GM19463 (cell line): ENCODE measurements at regions not wholly inside any gene's neighbourhood (a gene's known extent, or its start where the extent isn't known, plus 50 kb on each side); places are given as distances from the start of the nearest gene placed in this dataset.

Source experiments
- ATAC-seq: cut with Tn5 transposase; IDR thresholded peaks from one replicate; pipeline ENCODE4 v1.9.1; 2021; ENCODE audit warnings: mild to moderate bottlenecking, moderate library complexity; ENCODE audit not compliant: unreplicated experiment

- ATAC-seq: peak; percentile 65
These were observed 106.2 kb upstream of the NAV3 start for GRCh38 chr12:77724367-77724957.

GRCh38 chr12:77723308-77723707, 107.4 kb upstream of the NAV3 start:
- no peak for ATAC-seq

DNA sequence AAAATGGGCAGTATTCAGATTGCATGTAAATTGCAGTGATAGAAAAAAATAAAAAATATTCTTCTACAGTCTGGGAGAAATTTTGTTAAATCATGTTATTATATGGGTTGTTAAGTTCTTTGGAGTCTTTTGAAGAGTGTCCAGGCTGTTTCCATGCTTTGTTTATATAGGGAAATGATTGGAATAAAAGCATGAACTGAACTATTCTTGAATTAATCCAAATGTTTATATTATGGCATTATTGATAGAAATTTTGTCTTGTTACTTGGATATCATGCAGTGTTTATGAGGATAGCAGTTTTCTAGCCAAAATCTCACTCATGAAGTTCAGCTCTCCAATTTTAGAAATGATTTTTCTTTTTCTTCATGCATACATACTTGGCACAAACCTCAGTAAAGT, 108.2 kb upstream of the NAV3 start:
- ATAC-seq: no peak

DNA sequence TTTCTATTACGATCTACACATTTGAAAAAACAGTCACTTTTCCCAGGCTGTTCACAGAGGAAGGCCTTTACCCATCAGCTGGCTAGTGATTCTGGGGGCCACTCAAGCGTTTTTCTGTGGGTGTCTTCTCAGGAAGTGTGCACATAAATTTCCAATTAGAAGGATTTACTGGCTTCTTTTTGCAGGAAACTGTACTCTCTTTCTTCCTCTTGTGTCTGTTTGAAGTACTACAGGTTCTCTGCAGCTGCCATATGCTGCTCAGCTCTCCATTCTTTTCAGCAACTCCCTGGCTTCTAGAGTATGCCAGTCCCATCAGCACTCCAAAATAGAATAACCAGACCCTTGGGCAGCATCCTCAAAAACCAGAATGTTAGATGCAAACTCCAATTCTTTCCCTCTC, 110.4 kb upstream of the NAV3 start:
- no peak for ATAC-seq

DNA sequence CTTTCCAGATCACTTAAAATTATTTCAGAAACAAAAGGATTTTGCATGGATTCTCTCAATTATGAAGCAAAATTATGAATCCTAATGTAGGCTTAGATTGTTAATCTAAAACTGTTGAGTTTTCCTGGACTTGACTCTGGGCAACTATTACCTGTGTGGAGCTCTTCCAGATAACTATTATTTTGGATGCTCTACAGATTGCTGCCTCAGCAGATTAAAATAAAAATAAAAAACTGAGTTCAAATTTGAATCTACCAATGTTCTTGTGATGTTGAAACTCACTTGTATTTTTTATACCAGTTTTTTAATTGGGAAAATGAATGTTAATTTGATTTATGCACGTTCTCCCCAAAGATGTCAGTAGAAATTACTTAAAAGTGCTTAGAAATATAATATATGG, 120.5 kb upstream of the NAV3 start:
- ATAC-seq: no peak

DNA sequence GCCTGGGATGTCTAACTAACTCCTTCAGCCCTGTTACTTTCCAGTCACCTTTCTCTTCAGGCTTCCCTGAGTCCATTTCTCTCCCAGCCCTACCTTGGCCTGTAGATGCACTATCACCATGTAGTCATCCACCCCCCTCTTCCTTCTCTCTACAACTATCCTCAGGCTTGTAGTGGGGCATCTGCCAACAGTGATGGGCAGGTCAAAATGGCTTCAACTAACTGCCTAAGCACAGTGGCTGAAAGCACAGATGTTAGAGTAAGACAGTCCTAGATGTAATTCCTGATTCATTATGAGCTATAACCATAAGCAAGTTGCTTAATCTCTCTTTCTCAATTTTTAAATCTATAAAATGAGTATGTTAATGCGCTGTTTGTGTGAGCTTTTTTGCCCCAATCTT, 133.6 kb upstream of the NAV3 start:
- no peak for ATAC-seq

GRCh38 chr12:77696183-77696582, 134.5 kb upstream of the NAV3 start:
- ATAC-seq: no peak

DNA sequence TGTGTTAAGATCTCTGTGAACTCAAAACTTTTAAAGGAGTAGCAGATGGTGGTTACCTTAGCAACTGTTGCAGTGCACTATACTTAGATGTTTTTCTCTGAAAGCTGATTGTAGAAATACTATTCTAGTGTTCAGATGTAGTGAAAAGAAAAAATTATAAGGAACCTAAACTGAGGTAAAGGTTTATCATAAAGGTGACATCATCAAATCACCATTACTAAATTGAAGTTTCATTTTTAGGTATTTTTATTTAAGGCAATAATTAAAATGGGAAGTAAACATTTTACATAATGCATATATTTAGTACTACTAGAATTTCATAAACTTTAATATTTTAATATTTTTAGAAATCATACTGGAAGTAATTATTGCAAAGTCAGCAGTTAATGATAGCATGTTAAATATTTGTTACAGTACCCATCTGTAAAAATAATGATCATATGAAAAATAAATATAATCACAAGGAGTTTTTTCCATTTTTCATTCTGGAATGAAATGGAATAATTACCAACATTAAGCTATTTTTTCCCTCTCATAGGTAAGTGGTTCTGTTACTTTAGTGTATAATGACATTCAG, 141.1 kb upstream of the NAV3 start:
- no peak for ATAC-seq

DNA sequence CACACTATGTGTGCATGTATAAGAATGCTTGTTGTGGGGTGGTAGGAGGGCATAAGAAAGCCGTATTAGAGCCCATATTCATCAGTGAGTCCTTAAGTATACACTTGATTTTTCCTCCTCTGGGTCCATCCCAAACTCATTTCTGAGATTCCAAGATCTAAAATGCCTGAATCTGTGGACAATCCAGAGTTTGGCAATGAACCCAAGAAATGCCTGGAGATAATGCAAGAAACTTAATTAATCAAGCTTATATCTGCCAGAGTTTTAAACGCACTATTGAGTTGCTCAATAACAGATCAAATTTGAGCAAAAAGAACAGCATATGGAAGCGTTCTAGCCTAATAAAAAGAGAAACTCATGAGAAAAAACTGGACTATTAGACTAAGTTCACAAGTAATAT, 143.4 kb upstream of the NAV3 start:
- no peak for ATAC-seq

- no peak for ATAC-seq
These were observed 143.9 kb upstream of the NAV3 start for GRCh38 chr12:77686760-77687159.

DNA sequence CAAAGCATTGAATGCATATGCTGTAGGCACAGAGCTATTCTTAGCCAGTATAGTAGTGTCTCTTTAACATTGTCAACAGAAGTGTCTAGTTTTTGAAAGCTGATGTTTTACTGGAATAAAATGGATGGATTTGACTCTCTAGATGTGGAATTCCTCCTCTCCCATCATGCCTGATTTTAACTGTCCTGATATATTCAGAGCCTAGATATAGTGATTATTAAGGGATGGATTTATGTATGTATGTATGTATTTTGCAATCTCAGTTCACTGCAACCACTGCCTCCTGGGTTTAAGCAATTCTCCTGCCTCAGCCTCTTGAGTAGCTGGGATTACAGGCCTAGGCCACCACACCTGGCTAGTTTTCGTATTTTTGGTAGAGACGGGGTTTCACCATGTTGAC, 144.8 kb upstream of the NAV3 start:
- no peak for ATAC-seq

GRCh38 chr12:77685112-77685511, 145.6 kb upstream of the NAV3 start:
- ATAC-seq: peak; percentile 70

DNA sequence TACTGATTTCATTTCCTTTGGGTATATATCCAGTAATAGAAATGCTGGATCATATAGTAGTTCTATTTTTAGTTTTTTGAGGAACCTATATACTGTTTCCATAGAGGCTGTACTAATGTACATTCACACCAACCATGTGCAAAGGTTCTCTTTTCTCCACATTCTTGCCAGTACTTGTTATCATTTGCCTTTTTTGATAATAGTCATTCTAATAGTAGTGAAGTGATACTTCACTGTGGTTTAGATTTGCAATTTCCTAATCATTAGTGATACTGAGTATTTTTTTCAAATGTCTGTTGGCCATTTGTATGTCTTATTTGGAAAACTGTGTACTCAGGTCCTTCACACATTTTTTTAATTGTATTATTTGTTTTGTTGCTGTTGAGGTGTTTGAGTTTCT, 148.2 kb upstream of the NAV3 start:
- no peak for ATAC-seq

DNA sequence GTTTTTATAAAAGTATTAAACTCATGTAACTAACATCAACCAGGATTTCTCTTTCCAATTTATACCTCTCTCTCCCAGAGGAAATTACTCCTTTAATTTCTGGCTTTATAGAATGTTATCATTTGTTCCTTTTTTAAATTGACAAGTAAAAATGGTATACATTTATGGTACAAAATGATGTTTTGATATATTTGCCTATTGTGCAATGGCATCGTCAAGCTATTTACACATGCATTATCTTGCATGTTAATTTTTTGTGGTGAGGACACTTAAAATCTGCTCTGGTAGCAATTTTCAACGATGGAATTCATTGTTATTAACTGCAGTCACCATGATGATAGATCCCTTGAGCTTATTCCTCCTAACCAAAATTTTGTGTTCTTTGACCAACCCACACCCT, 149.0 kb upstream of the NAV3 start:
- no peak for ATAC-seq

DNA sequence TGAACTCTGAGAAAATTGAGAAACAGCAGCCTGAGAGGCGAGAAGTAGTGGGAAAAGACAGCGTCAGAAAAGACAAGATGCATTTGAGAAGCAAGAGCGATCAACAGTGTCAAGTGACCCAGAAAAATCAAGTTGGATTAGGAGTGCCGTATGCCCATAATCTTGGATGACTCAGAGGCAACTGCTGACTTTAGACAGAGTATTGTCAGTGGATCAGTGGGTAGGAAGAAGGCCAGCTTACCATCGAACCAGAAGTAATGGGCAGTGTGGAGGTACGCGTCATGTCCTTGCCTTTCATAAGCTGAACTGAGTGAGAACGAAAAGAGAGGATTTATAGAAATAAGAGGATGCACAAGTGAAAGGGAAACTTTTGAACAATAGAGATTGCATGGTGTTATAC, 151.0 kb upstream of the NAV3 start:
- ATAC-seq: no peak

DNA sequence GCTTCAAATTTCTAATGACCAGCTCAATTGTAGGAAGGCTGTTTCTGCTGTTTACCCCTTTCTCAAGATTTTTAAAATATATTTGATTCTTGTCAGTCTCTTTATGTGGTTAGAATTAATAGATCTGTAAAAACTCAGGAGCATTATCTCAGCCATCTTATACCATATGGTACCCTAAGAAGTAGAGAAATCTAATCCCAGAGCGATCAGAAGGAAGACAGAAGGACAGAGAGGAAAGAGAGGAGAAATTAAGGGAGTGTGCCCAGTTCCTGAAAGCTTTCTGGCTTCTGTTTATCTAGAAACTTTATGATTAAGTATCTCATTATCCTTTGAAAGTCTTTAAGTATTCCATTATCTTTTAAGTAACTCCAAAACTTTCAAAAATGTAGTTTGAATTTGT, 152.1 kb upstream of the NAV3 start:
- ATAC-seq: no peak

DNA sequence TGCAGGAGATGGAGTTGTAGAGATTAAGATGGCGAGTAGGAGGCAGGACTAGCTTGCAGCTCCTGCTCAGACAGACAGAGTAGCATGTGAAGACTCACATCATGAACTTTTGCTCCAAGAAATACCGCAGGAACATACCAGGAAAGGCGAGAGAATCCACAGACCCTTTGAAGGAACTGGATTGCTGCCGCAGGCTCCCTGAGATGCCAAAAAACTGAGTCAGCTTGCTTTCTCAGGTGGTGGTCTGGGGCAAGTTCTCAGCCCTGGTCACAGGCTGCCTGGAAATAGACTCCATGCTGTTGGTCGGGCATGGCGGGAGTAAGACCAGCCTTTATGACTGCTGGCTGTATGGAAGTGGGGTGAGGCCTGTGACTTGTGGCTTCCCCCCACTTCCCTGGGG, 163.6 kb upstream of the NAV3 start:
- no peak for ATAC-seq

- ATAC-seq: no peak
These were observed 182.0 kb upstream of the NAV3 start for GRCh38 chr12:77648716-77649115.

GRCh38 chr12:77645966-77646598, 184.6 kb upstream of the NAV3 start:
- ATAC-seq: peak; percentile 89

- ATAC-seq: no peak
These were observed 185.6 kb upstream of the NAV3 start for GRCh38 chr12:77644915-77645605.

DNA sequence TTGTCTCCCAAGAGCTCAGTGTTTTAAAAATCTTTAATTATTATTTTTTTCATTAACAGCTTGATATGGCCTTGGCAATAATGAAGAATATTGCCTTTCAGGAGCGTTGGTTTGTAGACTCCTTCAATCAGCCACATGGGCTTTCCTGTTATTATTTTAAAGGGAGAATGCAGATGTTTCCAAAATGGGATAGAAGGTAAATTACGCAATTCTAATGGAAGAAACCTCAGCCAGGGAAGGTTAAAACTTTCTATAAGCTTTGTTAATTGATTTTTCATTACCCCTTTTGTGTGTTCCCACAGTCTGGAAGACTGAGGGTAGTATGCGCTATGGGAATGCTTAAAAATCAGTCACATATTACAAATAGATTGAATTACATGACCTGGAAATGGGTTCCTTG, 188.4 kb upstream of the NAV3 start:
- ATAC-seq: no peak

- no peak for ATAC-seq
These were observed 190.3 kb upstream of the NAV3 start for GRCh38 chr12:77640356-77640755.
